Germinal center (tissue), 1 donor: ENCODE measurements at regions not wholly inside any gene's neighbourhood (a gene's known extent, or its start where the extent isn't known, plus 50 kb on each side); places are given as distances from the start of the nearest gene placed in this dataset.

ENCODE experiments used
- DNase-seq: peaks from one replicate; pipeline ENCODE4 v3.0.0; 2012; ENCODE audit warnings: mixed read lengths, low spot score

DNA sequence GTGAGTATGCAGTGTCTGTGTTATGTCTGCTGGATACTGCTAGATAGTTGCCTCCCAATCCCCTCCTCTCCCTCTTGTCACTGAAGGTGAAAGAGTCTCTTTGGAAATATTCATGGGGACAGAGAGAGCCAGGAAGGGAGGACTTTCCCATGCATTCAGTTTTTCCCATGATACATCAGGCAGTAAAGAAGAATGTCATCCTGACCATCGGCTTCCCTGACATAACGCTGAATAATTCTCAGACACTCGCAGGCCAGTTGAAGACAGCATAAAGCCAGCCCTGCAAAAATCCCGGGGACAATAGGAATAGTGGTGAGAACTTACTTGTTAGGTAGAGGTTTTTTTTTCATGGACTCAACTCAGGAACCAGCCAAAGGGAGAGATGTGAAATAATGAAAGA is 58.1 kb downstream of the KLF4 start:
- DNase-seq, result no peak

DNA sequence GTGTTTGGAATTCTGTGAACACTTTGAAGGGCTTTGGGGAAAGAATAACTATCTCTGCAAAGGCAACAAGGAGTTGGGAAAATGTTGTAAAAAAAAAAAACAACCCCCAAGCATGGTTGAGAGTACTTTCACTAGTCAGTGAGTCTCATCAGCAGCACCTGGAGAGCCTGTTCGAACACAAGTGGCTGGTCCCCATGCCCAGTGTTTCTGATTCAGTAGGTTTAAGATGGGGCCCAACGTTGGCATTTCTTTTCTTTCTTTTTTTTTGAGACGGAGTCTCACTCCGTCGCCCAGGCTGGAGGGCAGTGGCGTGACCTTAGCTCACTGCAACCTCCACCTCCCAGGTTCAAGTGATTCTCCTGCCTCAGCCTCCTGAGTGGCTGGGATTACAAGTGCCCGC is 59.5 kb downstream of the KLF4 start:
- no peak for DNase-seq

DNA sequence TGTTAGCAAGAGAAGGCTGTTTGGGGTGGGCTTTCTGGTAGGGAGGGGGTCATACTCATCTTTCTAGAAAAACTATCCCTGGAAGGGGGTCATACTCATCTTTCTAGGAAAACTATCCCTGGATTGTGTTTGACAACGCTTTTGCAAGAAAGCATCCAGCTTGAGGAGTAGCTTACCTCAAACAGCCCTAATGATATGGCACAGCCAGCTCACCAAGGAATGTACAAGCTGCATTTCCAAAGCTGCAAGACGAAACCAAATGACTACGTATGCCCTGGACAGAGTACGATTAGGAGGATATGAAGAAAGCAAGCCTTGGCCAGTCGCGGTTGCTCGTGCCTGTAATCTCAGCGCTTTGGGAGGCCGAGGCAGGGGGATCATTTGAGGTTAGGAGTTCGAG is 63.4 kb downstream of the KLF4 start:
- no peak for DNase-seq

- peak; percentile 45 for DNase-seq
Measured at GRCh38 chr9:107425101-107426025, 64.2 kb downstream of the KLF4 start.

DNA sequence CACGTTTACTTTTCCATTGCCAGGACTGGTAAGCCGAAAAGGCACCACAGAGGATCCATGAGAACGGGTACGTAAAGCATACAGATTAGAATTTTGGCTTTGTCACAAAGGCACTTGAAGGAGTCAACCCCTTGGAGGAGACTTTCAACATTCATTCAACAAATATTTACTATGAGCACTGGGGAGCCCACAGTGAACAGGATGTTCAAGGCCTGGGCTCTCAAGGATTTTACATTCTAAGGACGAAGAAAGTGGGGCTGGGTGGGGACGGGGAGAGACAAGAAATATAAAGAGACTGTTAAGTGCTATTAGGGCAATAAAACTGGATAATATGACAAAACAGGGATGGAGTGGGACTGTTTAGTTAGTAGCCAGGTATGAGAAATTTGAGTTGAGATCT is 66.0 kb downstream of the KLF4 start:
- DNase-seq, result no peak

DNA sequence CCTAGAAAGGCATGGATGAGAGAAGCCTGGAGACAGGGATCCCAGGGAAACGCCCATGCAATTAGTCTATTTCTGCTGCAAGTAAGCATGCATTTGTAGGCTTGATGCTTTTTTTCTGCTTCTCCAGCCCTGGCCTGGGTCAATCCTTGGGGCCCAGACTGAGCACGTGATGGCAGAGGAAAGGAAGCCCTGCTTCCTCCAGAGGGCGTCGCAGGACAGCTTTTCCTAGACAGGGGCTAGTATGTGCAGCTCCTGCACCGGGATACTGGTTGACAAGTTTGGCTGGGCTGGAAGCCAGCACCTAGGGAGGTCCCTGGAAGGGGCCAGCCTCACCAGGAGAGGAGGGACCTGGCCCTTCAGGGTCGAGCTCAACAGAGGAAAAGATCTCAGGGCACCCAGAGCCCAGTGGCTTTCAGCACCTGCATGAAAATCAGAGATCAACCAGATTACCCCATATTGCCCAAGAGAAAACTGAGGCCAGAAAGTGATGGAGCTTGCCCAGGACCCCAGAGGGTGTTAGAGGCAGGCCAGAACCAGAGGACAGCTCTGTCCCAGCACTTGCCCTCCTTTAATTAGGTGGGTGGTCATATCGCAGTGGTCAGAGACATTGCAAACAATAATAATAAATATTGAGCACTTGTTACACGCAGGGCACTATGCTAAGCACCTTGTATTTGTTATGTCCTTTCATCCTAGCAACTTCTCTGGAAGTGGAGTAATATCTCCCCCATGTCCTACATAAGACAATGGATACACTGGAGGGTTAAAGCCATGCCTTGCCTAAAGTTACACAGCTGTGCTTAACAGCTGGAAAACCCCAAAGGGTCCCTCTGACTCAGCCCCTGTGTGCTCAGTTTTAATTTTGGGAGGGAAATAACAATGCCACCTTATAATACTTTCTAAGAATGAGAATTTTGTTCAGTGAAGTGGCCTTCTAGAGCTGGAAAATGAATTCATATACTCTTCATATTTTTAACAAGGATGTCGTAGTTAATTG is 67.1 kb downstream of the KLF4 start:
- peak; percentile 6 for DNase-seq

DNA sequence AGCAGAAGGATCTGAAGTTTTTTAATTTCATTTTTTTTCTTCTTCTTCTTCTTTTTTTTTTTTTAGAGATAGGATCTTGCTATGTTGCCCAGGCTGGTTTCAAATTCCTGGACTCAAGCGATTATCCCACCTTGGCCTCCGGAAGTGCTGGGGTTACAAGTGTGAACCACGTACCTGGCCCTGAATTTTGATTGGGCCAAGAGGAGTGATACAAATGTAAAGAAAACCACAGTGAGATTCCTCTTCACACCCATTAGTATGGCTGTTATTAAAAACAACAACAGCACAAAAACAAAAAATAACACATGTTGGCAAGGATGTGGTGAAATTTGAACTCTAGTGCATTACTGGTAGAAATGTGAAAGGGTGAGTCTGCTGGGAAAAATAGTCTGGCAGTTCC is 79.1 kb downstream of the KLF4 start:
- no peak for DNase-seq

GRCh38 chr9:107409581-107410389 is 79.8 kb downstream of the KLF4 start:
- no peak for DNase-seq

DNA sequence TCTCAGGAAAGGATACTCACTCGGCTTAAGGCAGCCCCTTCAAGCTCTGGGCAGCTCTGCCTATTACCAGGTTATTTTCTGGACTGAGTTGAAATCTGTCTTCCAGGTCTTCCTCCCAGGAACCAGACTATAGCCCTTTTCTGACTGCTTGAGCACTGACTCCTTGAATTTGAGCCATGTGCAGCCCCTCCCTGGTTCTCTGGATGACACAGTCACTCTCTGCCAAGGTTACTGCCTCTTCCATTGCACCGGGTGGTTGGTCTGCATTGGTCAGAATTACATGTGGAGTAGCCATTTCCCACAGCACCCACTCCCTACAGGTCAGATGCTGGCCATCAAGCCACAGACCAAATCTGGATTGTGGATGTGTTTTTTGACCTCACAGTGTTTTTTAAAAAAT is 81.9 kb downstream of the KLF4 start:
- no peak for DNase-seq

DNA sequence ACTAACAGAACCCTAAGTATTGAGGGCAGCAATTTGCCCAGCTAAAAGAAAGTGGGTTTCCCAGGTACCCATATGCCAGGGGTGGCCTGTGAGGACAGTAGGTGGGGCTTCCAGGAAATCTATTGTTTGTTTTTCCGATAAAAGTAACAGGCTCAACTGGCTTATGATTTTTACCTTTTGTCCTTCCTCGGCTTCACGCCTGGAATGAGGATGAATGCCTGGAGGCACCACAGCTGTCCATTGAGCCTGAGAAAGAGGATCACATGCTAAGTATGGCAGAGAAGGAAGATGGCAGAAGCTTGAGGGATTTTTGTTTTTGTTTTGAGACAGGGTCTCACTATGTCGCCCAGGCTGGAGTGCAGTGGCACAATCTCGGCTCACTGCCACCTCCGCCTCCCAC is 84.1 kb downstream of the KLF4 start:
- no peak for DNase-seq

DNA sequence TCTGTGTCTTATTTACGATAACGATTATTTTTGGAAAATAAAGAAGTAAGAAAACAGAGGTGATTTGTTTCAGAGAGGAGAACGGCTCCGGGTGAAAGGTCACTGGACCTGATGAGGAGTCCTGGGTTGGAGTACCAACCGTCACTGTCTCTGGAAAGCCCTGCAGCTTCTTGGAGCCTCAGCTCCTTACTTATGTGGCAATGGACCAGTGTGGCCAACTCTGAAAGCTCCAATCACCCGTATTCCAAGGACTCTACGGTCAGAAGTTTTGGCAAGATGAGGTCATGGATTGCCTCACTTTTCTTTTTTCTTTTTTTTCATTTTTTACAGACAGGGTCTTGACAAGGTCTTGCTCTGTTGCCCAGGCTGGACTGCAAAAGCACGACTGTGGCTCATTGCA is 84.8 kb downstream of the KLF4 start:
- no peak for DNase-seq

- DNase-seq, result no peak
Measured at GRCh38 chr9:107404161-107404560, 85.4 kb downstream of the KLF4 start.

- no peak for DNase-seq
Measured at GRCh38 chr9:107397076-107398044, 92.2 kb downstream of the KLF4 start.

GRCh38 chr9:107394264-107394663 is 95.3 kb downstream of the KLF4 start:
- DNase-seq, result no peak

GRCh38 chr9:107390778-107391177 is 98.8 kb downstream of the KLF4 start:
- no peak for DNase-seq

- no peak for DNase-seq
Measured at GRCh38 chr9:107390279-107390678, 99.3 kb downstream of the KLF4 start.

DNA sequence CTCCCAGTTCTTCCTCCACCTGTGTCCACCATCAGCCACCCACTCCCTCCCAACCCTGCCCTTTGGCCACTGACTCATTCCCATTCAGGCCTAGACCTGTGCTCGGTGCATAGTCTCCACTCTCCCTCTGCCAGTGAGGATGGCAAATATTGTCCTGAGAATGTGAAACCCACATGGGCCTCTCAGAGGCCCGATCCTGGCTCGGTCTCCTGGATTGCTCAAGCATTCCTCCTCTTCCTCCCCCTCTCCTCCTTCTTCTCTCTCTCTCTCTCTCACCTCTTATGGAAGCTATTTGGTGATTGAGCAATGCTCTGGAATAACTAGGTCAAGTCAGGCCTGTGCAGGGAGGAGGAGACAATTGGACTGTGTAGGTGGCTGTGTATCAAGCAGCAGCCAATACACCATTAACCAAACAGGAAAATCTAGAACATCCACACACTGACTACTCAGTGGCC is 99.9 kb downstream of the KLF4 start:
- DNase-seq, result no peak

DNA sequence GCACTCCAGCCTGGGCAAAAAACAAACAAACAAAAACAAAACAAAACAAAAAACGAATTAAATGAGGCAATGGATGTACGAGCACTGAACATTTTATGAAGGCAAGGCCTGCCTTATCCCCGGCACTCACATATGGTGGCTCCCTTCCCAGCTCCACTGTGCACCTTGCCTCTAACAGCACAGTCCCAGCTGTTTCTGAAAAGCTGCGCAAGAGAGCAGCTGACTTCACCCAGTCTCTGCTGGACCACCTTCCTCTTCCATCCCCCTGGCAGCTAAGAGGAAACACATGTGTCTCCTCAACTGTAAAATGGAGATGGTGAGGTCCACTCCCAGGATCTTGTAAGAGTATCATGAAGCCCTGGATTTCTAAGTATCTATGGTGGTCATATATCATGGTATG is 100.7 kb downstream of the KLF4 start:
- no peak for DNase-seq

GRCh38 chr9:107387409-107387808 is 102.2 kb downstream of the KLF4 start:
- no peak for DNase-seq

DNA sequence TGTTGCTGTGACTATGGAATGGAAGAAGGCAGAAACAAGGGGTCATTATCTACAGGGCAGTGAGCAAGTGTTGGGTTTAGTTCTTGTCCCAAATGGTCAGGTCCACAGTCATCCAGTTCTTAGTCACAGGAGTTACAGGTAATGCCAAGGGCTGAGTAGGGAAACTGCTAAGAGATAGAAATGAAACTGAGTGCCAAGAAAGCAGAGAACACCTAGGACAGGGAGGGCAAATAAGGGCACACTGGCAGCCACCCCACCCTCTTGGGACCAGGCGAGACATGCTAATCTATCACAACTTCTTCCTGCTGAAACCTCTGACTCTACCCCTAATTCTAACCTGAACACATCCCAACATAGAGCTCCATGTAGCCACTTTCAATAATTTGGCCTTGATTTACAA is 103.2 kb downstream of the KLF4 start:
- DNase-seq, result no peak
